ENCODE measurements at regions not wholly inside any gene's neighbourhood (a gene's known extent, or its start where the extent isn't known, plus 50 kb on each side); places are given as distances from the start of the nearest gene placed in this dataset.

DNA sequence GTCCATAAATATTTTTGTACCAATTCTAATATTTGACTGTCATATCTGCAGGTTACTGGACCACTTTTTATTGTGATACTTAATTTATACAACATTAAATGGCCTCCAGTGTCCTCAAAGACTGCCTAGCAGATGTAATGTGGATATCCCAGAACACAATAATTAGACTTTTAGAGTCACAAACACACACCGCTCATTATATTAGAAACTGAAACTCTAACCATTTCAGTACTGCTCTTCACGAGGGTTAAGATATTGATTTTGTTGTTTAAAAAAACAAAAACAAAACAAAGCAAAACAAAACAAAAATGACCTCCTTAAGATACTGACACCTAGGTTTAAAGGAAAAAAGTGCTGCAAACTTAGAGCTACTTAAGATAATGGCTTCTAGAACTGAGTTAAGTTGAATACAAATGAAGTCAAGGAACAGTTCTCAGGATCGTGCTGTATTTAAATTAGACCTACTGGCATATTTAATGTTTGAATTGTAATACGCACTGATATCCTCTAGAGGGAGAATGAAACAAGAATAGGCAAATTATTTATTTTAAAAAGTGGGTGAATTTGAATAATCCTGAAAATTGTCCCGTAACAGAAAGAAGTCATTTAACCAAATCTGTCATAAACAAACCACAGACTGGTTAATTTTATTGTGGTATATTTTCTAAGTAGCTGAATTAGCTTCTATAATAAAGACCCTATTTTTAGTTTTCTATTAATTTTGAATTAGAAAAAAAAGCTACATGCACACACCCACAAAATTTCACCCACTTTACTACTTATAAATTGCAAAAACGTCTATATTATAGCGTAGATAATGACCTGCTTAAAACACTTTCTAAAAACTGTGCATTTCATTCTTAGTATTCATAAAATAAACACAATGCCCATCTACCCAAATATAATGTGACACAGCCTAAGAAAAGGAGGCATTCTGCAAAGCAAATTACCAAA is 395.2 kb upstream of the DCN start:
- H3K79me2 ChIP-seq (ENCODE audit: insufficient read depth, low read length): no peaks in the 10 kb centered on the region
- no peaks in the 10 kb centered on the region for H3K27me3 ChIP-seq (ENCODE audit: insufficient read depth, low read length)
- H3K36me3 ChIP-seq (ENCODE audit: insufficient read depth, low read length): no peaks in the 10 kb centered on the region
- Mint-ChIP-seq H3K9me3 (ENCODE audit: unreplicated experiment) (no peaks in the 10 kb centered on the region), H3K36me3 (ENCODE audit: low read depth, unreplicated experiment) (no peaks in the 10 kb centered on the region), H3K27me3 (ENCODE audit: low read depth, unreplicated experiment) (no peaks in the 10 kb centered on the region), H3K27ac (ENCODE audit: unreplicated experiment) (no peak overlapping the region), H3K4me1 (ENCODE audit: low read depth, unreplicated experiment) (peaks cover 3% of the 10 kb centered on the region), H3K4me3 (ENCODE audit: unreplicated experiment) (no peak overlapping the region)
- peak; percentile 15 for DNase-seq (ENCODE audit: low read depth)
- no peaks in the 10 kb centered on the region for H3K4me1 ChIP-seq (ENCODE audit: insufficient read depth, low read length)
- peak overlapping the region; percentile 77 for H3K4me2 ChIP-seq (ENCODE audit: low read length)
- H3K4me3 ChIP-seq (ENCODE audit: insufficient read depth, low read depth, low read length): peak overlapping the region; percentile 13
- H3K27ac ChIP-seq (ENCODE audit: low read depth, low read length): no peak overlapping the region
- H2AFZ ChIP-seq (ENCODE audit: low read depth, low read length): peak overlapping the region; percentile 23
- TF ChIP-seq, protein P1, sequence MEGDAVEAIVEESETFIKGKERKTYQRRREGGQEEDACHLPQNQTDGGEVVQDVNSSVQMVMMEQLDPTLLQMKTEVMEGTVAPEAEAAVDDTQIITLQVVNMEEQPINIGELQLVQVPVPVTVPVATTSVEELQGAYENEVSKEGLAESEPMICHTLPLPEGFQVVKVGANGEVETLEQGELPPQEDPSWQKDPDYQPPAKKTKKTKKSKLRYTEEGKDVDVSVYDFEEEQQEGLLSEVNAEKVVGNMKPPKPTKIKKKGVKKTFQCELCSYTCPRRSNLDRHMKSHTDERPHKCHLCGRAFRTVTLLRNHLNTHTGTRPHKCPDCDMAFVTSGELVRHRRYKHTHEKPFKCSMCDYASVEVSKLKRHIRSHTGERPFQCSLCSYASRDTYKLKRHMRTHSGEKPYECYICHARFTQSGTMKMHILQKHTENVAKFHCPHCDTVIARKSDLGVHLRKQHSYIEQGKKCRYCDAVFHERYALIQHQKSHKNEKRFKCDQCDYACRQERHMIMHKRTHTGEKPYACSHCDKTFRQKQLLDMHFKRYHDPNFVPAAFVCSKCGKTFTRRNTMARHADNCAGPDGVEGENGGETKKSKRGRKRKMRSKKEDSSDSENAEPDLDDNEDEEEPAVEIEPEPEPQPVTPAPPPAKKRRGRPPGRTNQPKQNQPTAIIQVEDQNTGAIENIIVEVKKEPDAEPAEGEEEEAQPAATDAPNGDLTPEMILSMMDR (IDR thresholded peaks at IDR 0.05; ENCODE audit: insufficient read depth, low read depth, low read length): peak; percentile 50
- no peak for TF ChIP-seq EZH2 (IDR thresholded peaks at IDR 0.05; ENCODE audit: insufficient read depth, low read length)
- FAIRE-seq: no peak
- H3K9me3 ChIP-seq (ENCODE audit: insufficient read depth, low read depth, low read length): no peaks in the 10 kb centered on the region
- H4K20me1 ChIP-seq (ENCODE audit: insufficient read depth, low read length): no peaks in the 10 kb centered on the region
- H3K9ac ChIP-seq (ENCODE audit: low read length): peak overlapping the region; percentile 50

DNA sequence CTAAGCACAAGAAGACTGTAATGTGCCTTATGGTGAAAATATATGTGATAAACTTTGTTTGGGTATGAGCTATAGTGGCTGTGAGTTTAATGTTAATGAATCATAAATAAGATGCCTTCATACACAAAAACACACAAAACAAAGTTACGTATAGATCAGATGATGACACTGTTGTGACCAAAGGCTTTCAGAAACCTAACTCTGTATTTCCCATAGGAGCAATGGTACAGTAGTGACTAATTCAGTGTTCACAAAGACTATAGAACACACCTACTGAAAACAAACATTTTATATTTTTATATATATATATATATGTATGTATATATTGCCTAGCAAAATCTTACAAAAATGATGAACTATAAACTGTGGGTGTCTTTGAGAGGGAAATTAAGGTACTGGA is 393.8 kb upstream of the DCN start:
- no peak overlapping the region for H2AFZ ChIP-seq (ENCODE audit: low read depth, low read length)

More for the DNA sequence above, 393.8 kb upstream of the DCN start:
- H3K4me1 ChIP-seq (ENCODE audit: insufficient read depth, low read length): no peaks in the 10 kb centered on the region
- Mint-ChIP-seq H3K36me3 (ENCODE audit: low read depth, unreplicated experiment) (no peaks in the 10 kb centered on the region), H3K4me1 (ENCODE audit: low read depth, unreplicated experiment) (peaks cover 3% of the 10 kb centered on the region), H3K27me3 (ENCODE audit: low read depth, unreplicated experiment) (no peaks in the 10 kb centered on the region), H3K27ac (ENCODE audit: unreplicated experiment) (no peak overlapping the region), H3K4me3 (ENCODE audit: unreplicated experiment) (no peak overlapping the region), H3K9me3 (ENCODE audit: unreplicated experiment) (no peaks in the 10 kb centered on the region)
- no peak overlapping the region for H3K4me2 ChIP-seq (ENCODE audit: low read length)
- H3K4me3 ChIP-seq (ENCODE audit: insufficient read depth, low read depth, low read length): no peak overlapping the region
- DNase-seq (ENCODE audit: low read depth) (no peak), FAIRE-seq (no peak)
- H3K79me2 ChIP-seq (ENCODE audit: insufficient read depth, low read length): no peaks in the 10 kb centered on the region
- H3K27me3 ChIP-seq (ENCODE audit: insufficient read depth, low read length): no peaks in the 10 kb centered on the region
- no peaks in the 10 kb centered on the region for H3K9me3 ChIP-seq (ENCODE audit: insufficient read depth, low read depth, low read length)
- no peak overlapping the region for H3K27ac ChIP-seq (ENCODE audit: low read depth, low read length)
- no peaks in the 10 kb centered on the region for H3K36me3 ChIP-seq (ENCODE audit: insufficient read depth, low read length)
- no peaks in the 10 kb centered on the region for H4K20me1 ChIP-seq (ENCODE audit: insufficient read depth, low read length)
- no peak for TF ChIP-seq EZH2 (IDR thresholded peaks at IDR 0.05; ENCODE audit: insufficient read depth, low read length)
- TF ChIP-seq, protein P1 (IDR thresholded peaks at IDR 0.05; ENCODE audit: insufficient read depth, low read depth, low read length): no peak
- H3K9ac ChIP-seq (ENCODE audit: low read length): no peak overlapping the region
